Colonic mucosa (tissue), 4 donors: ENCODE measurements at regions not wholly inside any gene's neighbourhood (a gene's known extent, or its start where the extent isn't known, plus 50 kb on each side); places are given as distances from the start of the nearest gene placed in this dataset.

Experiments
- DNase-seq: peaks from one replicate; pipeline ENCODE4 v3.0.0-alpha.2; 2020
- H3K27ac ChIP-seq: fragments of 200-600 bp; one replicate; pipeline ENCODE4 v1.8.0; 2021
- H3K27me3 ChIP-seq: fragments of 200-600 bp; one replicate; pipeline ENCODE4 v1.8.0; 2021
- H3K36me3 ChIP-seq: fragments of 200-600 bp; one replicate; pipeline ENCODE4 v1.8.0; 2021
- H3K4me1 ChIP-seq: fragments of 200-600 bp; one replicate; pipeline ENCODE4 v1.8.0; 2021; ENCODE audit warnings: mild to moderate bottlenecking
- H3K4me3 ChIP-seq: fragments of 200-600 bp; one replicate; pipeline ENCODE4 v1.8.0; 2021
- H3K9ac ChIP-seq, 2 donors: one replicate each; pipeline ENCODE4 v1.7.0; 2013; ENCODE audit warnings: control low read depth in 2 of 2, low read depth in 2 of 2, low read length in 2 of 2
- H3K9me3 ChIP-seq: fragments of 200-600 bp; one replicate; pipeline ENCODE4 v1.8.0; 2021
- intact Hi-C: fragments of 100-400 bp; cut with DNase I; formaldehyde crosslinking; loops from one replicate; pipeline ENCODE4 v1.14.1; 2022
- TF ChIP-seq, protein P1 (sequence below): fragments of 200-600 bp; IDR thresholded peaks from one replicate; pipeline ENCODE4 v1.8.0; 2022; ENCODE audit warnings: antibody characterized with exemption, mild to moderate bottlenecking
- donor health status: healthy.
- donor health status: DM: no; HTN: no; CAD: no.
- donor health status: DM: no; HTN: no; CAD: no.

DNA sequence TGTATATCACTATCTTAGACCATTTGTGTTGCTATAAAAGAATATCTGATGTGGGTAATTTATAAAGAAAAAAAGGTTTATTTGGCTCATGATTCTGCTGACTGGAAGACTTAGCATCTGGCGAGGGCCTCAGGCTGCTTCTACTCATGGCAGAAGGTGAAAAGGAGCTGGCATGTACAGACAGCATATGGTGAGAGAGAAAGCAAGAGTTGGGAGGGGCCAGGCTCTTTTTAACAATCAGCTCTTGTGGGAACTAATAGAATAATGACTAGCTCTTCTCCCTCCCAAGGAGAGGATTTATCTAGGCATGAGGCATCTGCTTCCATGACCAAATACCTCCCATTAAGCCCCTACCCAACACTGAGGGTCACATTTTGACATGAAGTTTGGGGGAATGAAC lies 130.2 kb upstream of the SV2C start:
- no peak for DNase-seq

GRCh38 chr5:75952291-75952690 lies 130.9 kb upstream of the SV2C start:
- Histone ChIP-seq H3K9ac (no peak overlapping the region), H3K4me3 (no peak overlapping the region), H3K36me3 (no peaks in the 10 kb centered on the region), H3K9me3 (no peaks in the 10 kb centered on the region), H3K27me3 (no peaks in the 10 kb centered on the region), H3K4me1 (no peaks in the 10 kb centered on the region), H3K27ac (no peak overlapping the region)
- DNase-seq: no peak
- TF ChIP-seq, protein P1, sequence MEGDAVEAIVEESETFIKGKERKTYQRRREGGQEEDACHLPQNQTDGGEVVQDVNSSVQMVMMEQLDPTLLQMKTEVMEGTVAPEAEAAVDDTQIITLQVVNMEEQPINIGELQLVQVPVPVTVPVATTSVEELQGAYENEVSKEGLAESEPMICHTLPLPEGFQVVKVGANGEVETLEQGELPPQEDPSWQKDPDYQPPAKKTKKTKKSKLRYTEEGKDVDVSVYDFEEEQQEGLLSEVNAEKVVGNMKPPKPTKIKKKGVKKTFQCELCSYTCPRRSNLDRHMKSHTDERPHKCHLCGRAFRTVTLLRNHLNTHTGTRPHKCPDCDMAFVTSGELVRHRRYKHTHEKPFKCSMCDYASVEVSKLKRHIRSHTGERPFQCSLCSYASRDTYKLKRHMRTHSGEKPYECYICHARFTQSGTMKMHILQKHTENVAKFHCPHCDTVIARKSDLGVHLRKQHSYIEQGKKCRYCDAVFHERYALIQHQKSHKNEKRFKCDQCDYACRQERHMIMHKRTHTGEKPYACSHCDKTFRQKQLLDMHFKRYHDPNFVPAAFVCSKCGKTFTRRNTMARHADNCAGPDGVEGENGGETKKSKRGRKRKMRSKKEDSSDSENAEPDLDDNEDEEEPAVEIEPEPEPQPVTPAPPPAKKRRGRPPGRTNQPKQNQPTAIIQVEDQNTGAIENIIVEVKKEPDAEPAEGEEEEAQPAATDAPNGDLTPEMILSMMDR: no peak
- intact Hi-C loops: no loop called here

More for the DNA sequence above, 130.2 kb upstream of the SV2C start:
- Histone ChIP-seq H3K9ac (no peak overlapping the region), H3K4me1 (no peaks in the 10 kb centered on the region), H3K9me3 (no peaks in the 10 kb centered on the region), H3K27me3 (no peaks in the 10 kb centered on the region), H3K36me3 (no peaks in the 10 kb centered on the region), H3K4me3 (no peak overlapping the region), H3K27ac (no peak overlapping the region)
- intact Hi-C loops: no loop called here
- TF ChIP-seq, protein P1: no peak

- no peaks in the 10 kb centered on the region for H3K9me3 ChIP-seq
- no peak overlapping the region for H3K9ac ChIP-seq
- H3K36me3 ChIP-seq: no peaks in the 10 kb centered on the region
- H3K27ac ChIP-seq: no peak overlapping the region
- TF ChIP-seq, protein P1: no peak
- no peaks in the 10 kb centered on the region for H3K27me3 ChIP-seq
- H3K4me3 ChIP-seq: no peak overlapping the region
- intact Hi-C loops: no loop called here
- no peak for DNase-seq
- H3K4me1 ChIP-seq: no peaks in the 10 kb centered on the region
Measured at GRCh38 chr5:75951716-75952115, 131.5 kb upstream of the SV2C start.

GRCh38 chr5:75951158-75951557 lies 132.0 kb upstream of the SV2C start:
- no peak overlapping the region for H3K9ac ChIP-seq
- H3K27ac ChIP-seq: no peak overlapping the region
- intact Hi-C loops: no loop called here
- H3K4me3 ChIP-seq: no peak overlapping the region
- no peaks in the 10 kb centered on the region for H3K36me3 ChIP-seq
- H3K4me1 ChIP-seq: no peaks in the 10 kb centered on the region
- TF ChIP-seq, protein P1: no peak
- H3K27me3 ChIP-seq: no peaks in the 10 kb centered on the region
- DNase-seq: no peak
- no peaks in the 10 kb centered on the region for H3K9me3 ChIP-seq

GRCh38 chr5:75948438-75948837 lies 134.7 kb upstream of the SV2C start:
- Histone ChIP-seq H3K9ac (no peak overlapping the region), H3K9me3 (no peaks in the 10 kb centered on the region), H3K27ac (no peak overlapping the region), H3K27me3 (no peaks in the 10 kb centered on the region), H3K4me1 (no peaks in the 10 kb centered on the region), H3K4me3 (no peak overlapping the region), H3K36me3 (no peaks in the 10 kb centered on the region)
- intact Hi-C loops: no loop called here
- TF ChIP-seq, protein P1: no peak
- no peak for DNase-seq

- Histone ChIP-seq H3K4me3 (no peak overlapping the region), H3K27me3 (no peaks in the 10 kb centered on the region), H3K27ac (no peak overlapping the region), H3K9ac (no peak overlapping the region), H3K9me3 (no peaks in the 10 kb centered on the region), H3K36me3 (no peaks in the 10 kb centered on the region), H3K4me1 (no peaks in the 10 kb centered on the region)
- DNase-seq: no peak
- intact Hi-C loops: no loop called here
- TF ChIP-seq, protein P1: no peak
Measured at GRCh38 chr5:75940418-75940817, 142.8 kb upstream of the SV2C start.
